BE2C (cell line): ENCODE measurements at regions not wholly inside any gene's neighbourhood (a gene's known extent, or its start where the extent isn't known, plus 50 kb on each side); places are given as distances from the start of the nearest gene placed in this dataset.

Experiments used
- DNase-seq: peaks from one replicate; pipeline ENCODE4 v3.0.0-alpha.2; 2020
- H3K27me3 ChIP-seq: fragments of 250-450 bp; sonication (Bioruptor Pico); 2 replicates; pipeline ENCODE4 v1.5.1; 2020; ENCODE audit warnings: mild to moderate bottlenecking
- H3K36me3 ChIP-seq: fragments of 250-450 bp; sonication (Bioruptor Pico); 2 replicates; pipeline ENCODE4 v1.5.1; 2020; ENCODE audit warnings: mild to moderate bottlenecking
- H3K4me1 ChIP-seq: fragments of 250-450 bp; sonication (Bioruptor Pico); 2 replicates; pipeline ENCODE4 v1.5.1; 2020
- H3K4me3 ChIP-seq: 2 replicates; pipeline ENCODE4 v1.5.1; 2011; ENCODE audit warnings: low read depth, low read length
- H3K9me3 ChIP-seq: fragments of 250-450 bp; sonication (Bioruptor Pico); 2 replicates; pipeline ENCODE4 v1.5.1; 2020
- TF ChIP-seq, protein P1 (sequence below): IDR thresholded peaks from 2 replicates; pipeline ENCODE4 v1.5.1; 2012; ENCODE audit warnings: mild to moderate bottlenecking, low read depth, low read length

DNA sequence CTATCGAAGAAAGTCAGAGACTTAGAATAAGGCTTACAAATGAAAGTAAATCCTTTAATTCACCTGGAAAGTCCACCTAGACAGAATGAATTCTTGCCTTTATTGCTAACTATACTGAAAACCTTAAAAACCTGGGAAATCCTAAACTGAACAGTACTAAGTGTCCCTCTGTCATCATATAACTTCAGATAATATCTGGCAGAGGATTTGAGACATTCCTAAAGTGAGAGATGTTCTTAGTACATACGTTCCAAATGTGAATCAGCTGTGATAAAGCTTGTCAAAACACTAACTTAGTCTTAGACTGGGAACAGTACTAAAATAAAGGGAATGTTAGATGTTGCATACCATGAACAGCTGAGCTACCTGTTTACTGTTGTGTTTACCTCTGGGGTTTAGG is 121.7 kb downstream of the TNFSF18 start:
- Histone ChIP-seq H3K4me1 (peaks cover 20% of the 10 kb centered on the region), H3K4me3 (no peak overlapping the region), H3K36me3 (no peaks in the 10 kb centered on the region), H3K9me3 (no peaks in the 10 kb centered on the region), H3K27me3 (no peaks in the 10 kb centered on the region)
- no peak for DNase-seq
- TF ChIP-seq, protein P1, sequence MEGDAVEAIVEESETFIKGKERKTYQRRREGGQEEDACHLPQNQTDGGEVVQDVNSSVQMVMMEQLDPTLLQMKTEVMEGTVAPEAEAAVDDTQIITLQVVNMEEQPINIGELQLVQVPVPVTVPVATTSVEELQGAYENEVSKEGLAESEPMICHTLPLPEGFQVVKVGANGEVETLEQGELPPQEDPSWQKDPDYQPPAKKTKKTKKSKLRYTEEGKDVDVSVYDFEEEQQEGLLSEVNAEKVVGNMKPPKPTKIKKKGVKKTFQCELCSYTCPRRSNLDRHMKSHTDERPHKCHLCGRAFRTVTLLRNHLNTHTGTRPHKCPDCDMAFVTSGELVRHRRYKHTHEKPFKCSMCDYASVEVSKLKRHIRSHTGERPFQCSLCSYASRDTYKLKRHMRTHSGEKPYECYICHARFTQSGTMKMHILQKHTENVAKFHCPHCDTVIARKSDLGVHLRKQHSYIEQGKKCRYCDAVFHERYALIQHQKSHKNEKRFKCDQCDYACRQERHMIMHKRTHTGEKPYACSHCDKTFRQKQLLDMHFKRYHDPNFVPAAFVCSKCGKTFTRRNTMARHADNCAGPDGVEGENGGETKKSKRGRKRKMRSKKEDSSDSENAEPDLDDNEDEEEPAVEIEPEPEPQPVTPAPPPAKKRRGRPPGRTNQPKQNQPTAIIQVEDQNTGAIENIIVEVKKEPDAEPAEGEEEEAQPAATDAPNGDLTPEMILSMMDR: no peak

DNA sequence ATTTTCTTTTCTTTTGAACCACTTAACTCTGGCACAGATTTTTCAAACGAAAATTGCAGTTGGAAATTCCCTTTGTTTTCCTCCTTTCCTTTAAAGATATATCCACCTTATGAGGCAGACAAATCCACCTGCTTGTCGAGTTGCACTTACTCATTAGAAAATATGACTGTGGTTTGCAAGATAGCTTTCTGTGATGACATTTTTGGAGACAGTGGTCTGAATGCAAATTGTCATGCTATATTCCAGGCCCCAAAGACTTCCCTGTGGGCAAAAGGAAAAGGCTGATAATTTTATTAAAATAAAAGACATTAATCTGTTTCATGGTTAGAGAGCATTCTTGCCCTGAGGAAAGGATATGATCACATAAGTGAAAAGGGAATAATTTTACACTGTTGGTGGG is 120.6 kb downstream of the TNFSF18 start:
- Histone ChIP-seq H3K27me3 (no peaks in the 10 kb centered on the region), H3K36me3 (no peaks in the 10 kb centered on the region), H3K4me3 (no peak overlapping the region), H3K9me3 (no peaks in the 10 kb centered on the region), H3K4me1 (peaks cover 28% of the 10 kb centered on the region)
- TF ChIP-seq, protein P1: no peak
- DNase-seq: no peak

DNA sequence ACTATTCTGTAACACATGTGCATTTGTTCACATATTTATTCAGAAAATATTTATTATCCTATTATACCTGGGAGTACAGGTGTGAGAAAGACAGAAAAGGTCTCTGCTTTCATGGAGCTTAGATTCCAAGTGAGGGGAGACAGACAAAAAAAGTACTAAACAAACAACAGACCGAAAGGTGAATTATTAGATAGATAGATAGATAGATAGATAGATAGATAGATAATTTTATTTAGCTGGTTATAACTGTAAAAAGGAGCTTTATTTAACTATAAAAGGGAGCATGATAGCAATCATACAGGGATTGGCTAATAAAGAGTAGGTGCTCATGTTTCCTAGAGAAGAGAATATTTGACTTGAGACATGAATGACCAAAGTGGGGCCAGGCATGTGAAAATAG is 119.4 kb downstream of the TNFSF18 start:
- TF ChIP-seq, protein P1: no peak
- DNase-seq: no peak
- Histone ChIP-seq H3K36me3 (no peaks in the 10 kb centered on the region), H3K9me3 (no peaks in the 10 kb centered on the region), H3K27me3 (no peaks in the 10 kb centered on the region), H3K4me3 (no peak overlapping the region), H3K4me1 (peaks cover 28% of the 10 kb centered on the region)

DNA sequence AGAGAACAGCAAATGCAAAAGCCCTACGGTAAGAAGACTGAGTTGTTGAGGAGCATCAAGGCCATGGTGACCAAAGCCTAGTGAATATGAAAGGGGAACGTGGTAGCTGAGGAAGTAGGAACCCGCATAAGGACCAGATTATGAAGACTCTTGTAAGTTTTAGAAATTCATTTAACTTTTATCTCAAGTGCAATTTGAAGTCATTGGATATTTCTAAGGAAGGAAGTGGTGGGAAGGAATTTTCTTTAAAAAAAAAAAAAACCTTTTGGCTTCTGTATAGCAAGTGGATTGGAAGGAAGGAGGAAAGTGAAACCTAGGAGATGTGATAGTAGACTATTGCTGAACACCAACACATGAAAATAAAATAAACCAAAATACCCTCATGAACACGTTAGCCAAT is 119.0 kb downstream of the TNFSF18 start:
- Histone ChIP-seq H3K4me3 (no peak overlapping the region), H3K9me3 (no peaks in the 10 kb centered on the region), H3K4me1 (peaks cover 28% of the 10 kb centered on the region), H3K27me3 (no peaks in the 10 kb centered on the region), H3K36me3 (no peaks in the 10 kb centered on the region)
- TF ChIP-seq, protein P1: no peak
- DNase-seq: no peak

DNA sequence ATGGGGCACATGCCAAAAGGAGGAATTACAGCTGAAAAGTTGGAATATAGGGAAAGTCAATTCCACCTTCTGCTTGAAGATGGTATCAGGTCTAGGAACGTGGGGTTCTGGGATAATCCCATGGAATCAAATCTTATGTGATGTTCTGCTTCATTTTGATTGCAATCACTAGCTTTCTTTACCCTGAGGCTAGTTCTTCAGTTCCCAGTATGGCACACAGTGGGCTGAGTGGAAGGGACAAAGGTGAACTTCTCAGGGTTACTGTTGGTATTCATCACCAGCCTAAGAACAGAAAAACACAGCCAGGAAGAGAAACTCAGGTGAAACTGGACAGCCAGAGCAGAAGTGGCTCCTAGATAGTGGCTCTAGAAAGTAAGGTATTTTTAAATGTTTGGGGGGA is 117.8 kb downstream of the TNFSF18 start:
- H3K4me1 ChIP-seq: peaks cover 28% of the 10 kb centered on the region
- no peaks in the 10 kb centered on the region for H3K27me3 ChIP-seq
- DNase-seq: no peak
- TF ChIP-seq, protein P1: no peak
- no peaks in the 10 kb centered on the region for H3K36me3 ChIP-seq
- H3K9me3 ChIP-seq: no peaks in the 10 kb centered on the region
- H3K4me3 ChIP-seq: no peak overlapping the region

DNA sequence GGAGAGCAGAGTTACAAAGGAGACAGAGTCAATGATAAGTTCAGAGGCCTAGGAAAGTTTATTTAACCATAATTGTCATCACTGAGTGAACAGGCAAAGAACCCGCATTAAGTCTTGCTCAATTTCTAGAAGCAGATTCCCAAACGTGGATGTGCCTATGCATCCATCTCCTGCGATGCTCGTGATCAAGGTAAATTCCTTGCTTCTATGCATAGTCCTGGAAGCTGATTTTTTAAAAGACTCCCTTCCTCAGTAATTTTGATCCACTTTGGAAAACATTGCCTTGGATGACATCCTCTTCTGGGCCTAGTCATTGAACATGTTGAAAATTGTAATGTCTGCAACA is 116.4 kb downstream of the TNFSF18 start:
- no peak for DNase-seq
- TF ChIP-seq, protein P1: no peak
- Histone ChIP-seq H3K4me3 (peak overlapping the region; percentile 7; the same call in 1 of the 2 replicates), H3K4me1 (peaks cover 28% of the 10 kb centered on the region), H3K36me3 (no peaks in the 10 kb centered on the region), H3K9me3 (no peaks in the 10 kb centered on the region), H3K27me3 (no peaks in the 10 kb centered on the region)
